Activated B cell treated with CpG ODN at 0.5 μM for 24 hours (primary cell): ENCODE measurements at regions not wholly inside any gene's neighbourhood (a gene's known extent, or its start where the extent isn't known, plus 50 kb on each side); places are given as distances from the start of the nearest gene placed in this dataset.

ENCODE experiments used
- ATAC-seq: fragments of 200-7000 bp; cut with Tn5 transposase; one replicate; pipeline ENCODE4 v1.10.0; 2021; ENCODE audit warnings: low read depth, mild to moderate bottlenecking, moderate library complexity
- CTCF ChIA-PET: fragments of 350-600 bp; sonication (Branson Sonifier 250); formaldehyde crosslinking; loops from one replicate; lab custom pipeline; 2021; ENCODE audit warnings: antibody characterized with exemption; lab: Charles Lee
- POLR2A ChIA-PET: fragments of 350-600 bp; sonication (Branson Sonifier 250); formaldehyde crosslinking; loops from one replicate; lab custom pipeline; 2021; ENCODE audit warnings: antibody characterized with exemption; lab: Charles Lee
- DNase-seq: peaks from one replicate; pipeline ENCODE4 v3.0.0; 2022
- H3K27ac Mint-ChIP-seq: one replicate; pipeline ENCODE4 v1.8.0; 2020; ENCODE audit warnings: mixed read lengths
- H3K27me3 Mint-ChIP-seq: one replicate; pipeline ENCODE4 v1.8.0; 2021; ENCODE audit warnings: mixed read lengths
- H3K36me3 Mint-ChIP-seq: one replicate; pipeline ENCODE4 v1.8.0; 2021; ENCODE audit warnings: low read depth, mixed read lengths
- H3K4me1 Mint-ChIP-seq: one replicate; pipeline ENCODE4 v1.8.0; 2021; ENCODE audit warnings: mixed read lengths
- H3K4me3 Mint-ChIP-seq: one replicate; pipeline ENCODE4 v1.8.0; 2020; ENCODE audit warnings: mild to moderate bottlenecking, mixed read lengths
- H3K9me3 Mint-ChIP-seq: one replicate; pipeline ENCODE4 v1.8.0; 2020; ENCODE audit warnings: mixed read lengths
- intact Hi-C: fragments of 100-400 bp; cut with micrococcal nuclease; formaldehyde crosslinking; loops from one replicate; pipeline ENCODE4 v1.15.1; 2024
- TF ChIP-seq, protein P1 (sequence below): fragments of 200-600 bp; IDR thresholded peaks from one replicate; pipeline ENCODE4 v1.8.0; 2022; ENCODE audit warnings: antibody characterized with exemption, mild to moderate bottlenecking

DNA sequence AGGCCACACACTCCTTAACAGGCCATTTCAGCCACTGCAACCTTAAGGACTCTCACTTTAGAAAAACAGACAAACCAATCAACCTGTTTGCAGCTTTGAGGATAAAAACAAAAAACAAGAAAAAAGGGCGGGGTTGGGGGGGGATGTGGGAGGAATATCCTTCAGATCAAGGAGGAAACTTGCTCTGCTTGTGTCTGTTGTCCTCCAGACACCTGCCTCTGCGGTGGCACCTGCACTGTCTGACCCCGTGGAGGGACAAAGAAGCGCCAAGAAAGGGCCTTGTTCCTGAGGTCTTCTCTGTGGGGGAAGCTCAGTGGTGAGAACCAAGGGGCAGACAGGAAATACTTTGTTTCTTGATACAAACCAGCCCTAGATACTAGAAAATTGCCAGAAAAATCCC is 70.5 kb downstream of the POLR2M start:
- Mint-ChIP-seq H3K27me3 (peaks cover 2% of the 10 kb centered on the region), H3K4me3 (no peak overlapping the region), H3K9me3 (no peaks in the 10 kb centered on the region), H3K36me3 (no peaks in the 10 kb centered on the region), H3K27ac (no peak overlapping the region), H3K4me1 (no peaks in the 10 kb centered on the region)
- ATAC-seq (no peak), DNase-seq (no peak)
- ChIA-PET CTCF (no interaction called here), POLR2A (no interaction called here)
- intact Hi-C loops, result no loop called here
- TF ChIP-seq, protein P1, sequence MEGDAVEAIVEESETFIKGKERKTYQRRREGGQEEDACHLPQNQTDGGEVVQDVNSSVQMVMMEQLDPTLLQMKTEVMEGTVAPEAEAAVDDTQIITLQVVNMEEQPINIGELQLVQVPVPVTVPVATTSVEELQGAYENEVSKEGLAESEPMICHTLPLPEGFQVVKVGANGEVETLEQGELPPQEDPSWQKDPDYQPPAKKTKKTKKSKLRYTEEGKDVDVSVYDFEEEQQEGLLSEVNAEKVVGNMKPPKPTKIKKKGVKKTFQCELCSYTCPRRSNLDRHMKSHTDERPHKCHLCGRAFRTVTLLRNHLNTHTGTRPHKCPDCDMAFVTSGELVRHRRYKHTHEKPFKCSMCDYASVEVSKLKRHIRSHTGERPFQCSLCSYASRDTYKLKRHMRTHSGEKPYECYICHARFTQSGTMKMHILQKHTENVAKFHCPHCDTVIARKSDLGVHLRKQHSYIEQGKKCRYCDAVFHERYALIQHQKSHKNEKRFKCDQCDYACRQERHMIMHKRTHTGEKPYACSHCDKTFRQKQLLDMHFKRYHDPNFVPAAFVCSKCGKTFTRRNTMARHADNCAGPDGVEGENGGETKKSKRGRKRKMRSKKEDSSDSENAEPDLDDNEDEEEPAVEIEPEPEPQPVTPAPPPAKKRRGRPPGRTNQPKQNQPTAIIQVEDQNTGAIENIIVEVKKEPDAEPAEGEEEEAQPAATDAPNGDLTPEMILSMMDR, result no peak

DNA sequence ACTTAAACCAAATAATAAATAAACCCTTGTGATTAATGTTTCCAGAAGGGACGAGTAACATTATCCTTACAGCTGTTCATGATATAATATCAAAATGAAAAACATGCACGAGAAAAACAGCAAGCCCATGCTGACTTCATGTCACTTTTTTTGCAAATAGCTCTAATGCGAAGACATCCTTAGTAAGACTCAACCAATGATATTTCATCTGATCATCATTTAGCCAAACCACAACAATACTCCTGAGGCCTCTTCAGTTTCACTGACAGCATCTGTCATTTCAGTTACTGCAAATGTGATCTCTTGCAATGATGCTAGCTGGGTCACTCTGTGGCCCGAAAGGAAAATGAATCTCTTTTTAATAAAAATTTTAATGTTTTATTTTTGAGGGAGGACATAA is 74.0 kb downstream of the POLR2M start:
- ChIA-PET POLR2A (no interaction called here), CTCF (no interaction called here)
- intact Hi-C loops, result no loop called here
- Mint-ChIP-seq H3K36me3 (no peaks in the 10 kb centered on the region), H3K9me3 (no peaks in the 10 kb centered on the region), H3K4me1 (no peaks in the 10 kb centered on the region), H3K27ac (no peak overlapping the region), H3K4me3 (no peak overlapping the region), H3K27me3 (peaks cover 2% of the 10 kb centered on the region)
- DNase-seq (no peak), ATAC-seq (no peak)
- TF ChIP-seq, protein P1, result no peak

DNA sequence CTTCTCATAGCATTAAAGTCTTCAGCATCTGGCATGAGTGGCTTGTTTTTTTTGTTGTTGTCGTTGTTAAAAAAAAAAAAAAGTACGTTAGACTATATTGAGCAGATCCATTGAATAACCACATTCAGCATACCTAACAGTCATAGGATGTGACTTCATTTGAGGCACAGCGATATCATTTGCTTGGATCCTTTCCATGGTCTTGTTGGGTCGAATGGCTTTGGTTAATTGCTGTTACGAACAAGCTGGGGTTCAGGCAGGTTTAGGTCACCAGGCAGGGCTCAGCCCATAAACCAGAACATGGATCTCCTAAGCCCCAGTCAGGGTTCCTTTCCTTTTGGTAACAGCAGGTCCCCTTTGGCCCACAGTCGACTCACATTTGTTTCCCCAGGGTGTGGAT is 76.2 kb downstream of the POLR2M start:
- Mint-ChIP-seq H3K27me3 (peaks cover 3% of the 10 kb centered on the region), H3K36me3 (no peaks in the 10 kb centered on the region), H3K4me1 (no peaks in the 10 kb centered on the region), H3K9me3 (no peaks in the 10 kb centered on the region), H3K27ac (no peak overlapping the region), H3K4me3 (no peak overlapping the region)
- intact Hi-C loops, result no loop called here
- TF ChIP-seq, protein P1, result no peak
- POLR2A ChIA-PET, result no interaction called here
- DNase-seq, result no peak
- no peak for ATAC-seq
- CTCF ChIA-PET, result no interaction called here

DNA sequence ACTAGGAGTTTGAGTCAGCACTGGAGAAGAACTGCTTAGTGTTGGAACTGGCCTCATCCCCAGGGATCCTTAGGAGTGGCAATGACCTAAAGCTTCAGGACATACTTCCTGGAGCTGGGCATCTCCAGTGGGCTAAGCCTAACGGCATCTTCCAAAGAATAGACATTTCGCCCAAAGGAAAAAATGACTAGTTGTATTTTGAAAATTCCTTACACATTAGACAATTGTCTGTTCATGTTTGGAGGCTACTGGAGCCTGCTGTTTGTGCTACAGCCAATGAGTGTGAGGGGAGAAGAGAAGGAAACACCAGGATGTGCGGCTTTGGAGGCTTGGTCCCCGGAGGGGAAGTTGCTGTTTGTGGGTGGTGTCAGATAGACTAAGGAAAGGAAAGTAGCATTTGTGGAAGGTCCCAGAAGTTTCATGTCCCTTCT is 77.6 kb downstream of the POLR2M start:
- POLR2A ChIA-PET, result no interaction called here
- no peaks in the 10 kb centered on the region for H3K4me1 Mint-ChIP-seq
- TF ChIP-seq, protein P1, result no peak
- ATAC-seq (no peak), DNase-seq (no peak)
- H3K9me3 Mint-ChIP-seq, result no peaks in the 10 kb centered on the region
- H3K36me3 Mint-ChIP-seq, result no peaks in the 10 kb centered on the region
- peaks cover 6% of the 10 kb centered on the region for H3K27me3 Mint-ChIP-seq
- intact Hi-C loops, result no loop called here
- H3K4me3 Mint-ChIP-seq, result no peak overlapping the region
- CTCF ChIA-PET, result no interaction called here
- no peak overlapping the region for H3K27ac Mint-ChIP-seq

DNA sequence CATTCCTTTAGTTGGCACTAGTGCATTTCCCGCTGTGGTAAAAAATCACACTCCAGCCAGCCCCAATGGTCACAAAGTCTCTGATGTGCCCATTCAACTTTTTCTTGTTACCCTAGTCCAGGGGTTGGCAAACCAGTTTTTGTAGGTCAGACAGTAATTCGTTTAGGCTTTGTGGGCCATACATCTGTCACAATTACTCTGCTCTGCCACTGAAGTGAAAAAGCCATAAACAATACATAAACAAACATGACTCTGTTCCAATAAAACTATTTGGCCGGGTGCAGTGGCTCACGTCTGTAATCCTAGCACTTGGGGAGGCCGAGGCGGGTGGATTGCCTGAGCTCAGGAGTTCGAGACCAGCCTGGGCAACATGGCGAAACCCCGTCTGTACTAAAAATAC is 78.5 kb downstream of the POLR2M start:
- no peaks in the 10 kb centered on the region for H3K4me1 Mint-ChIP-seq
- no peak for DNase-seq
- H3K9me3 Mint-ChIP-seq, result no peaks in the 10 kb centered on the region
- ChIA-PET POLR2A (no interaction called here), CTCF (no interaction called here)
- ATAC-seq, result no peak
- intact Hi-C loops, result no loop called here
- no peak overlapping the region for H3K27ac Mint-ChIP-seq
- peaks cover 6% of the 10 kb centered on the region for H3K27me3 Mint-ChIP-seq
- H3K36me3 Mint-ChIP-seq, result no peaks in the 10 kb centered on the region
- TF ChIP-seq, protein P1, result no peak
- H3K4me3 Mint-ChIP-seq, result no peak overlapping the region
